Endothelial cell of umbilical vein (primary cell): ENCODE measurements at regions not wholly inside any gene's neighbourhood (a gene's known extent, or its start where the extent isn't known, plus 50 kb on each side); places are given as distances from the start of the nearest gene placed in this dataset.

Source experiments
- BruUV-seq: library from RNA; stranded (reverse); fragments of 400-500 nt; replicated peaks from 2 replicates; lab custom pipeline; 2021; lab: Mats Ljungman, UMichigan
- CTCF ChIA-PET: fragments of 300-600, 350-600 bp; sonication (Branson Sonifier 250); formaldehyde crosslinking; loops from one replicate; lab custom pipeline; 2021; ENCODE audit warnings: antibody characterized with exemption, inconsistent platforms; lab: Charles Lee
- POLR2A ChIA-PET: fragments of 300-600, 350-600 bp; sonication (Branson Sonifier 250); formaldehyde crosslinking; loops from one replicate; lab custom pipeline; 2021; ENCODE audit warnings: antibody characterized with exemption, inconsistent platforms; lab: Charles Lee
- DNase-seq: peaks from one replicate; pipeline ENCODE4 v3.0.0-alpha.2; 2011; ENCODE audit warnings: low read depth, low spot score
- FAIRE-seq: peaks from 2 replicates; lab custom pipeline; 2011; peaks lifted over from hg19 to GRCh38; lab: Jason Lieb, UNC
- H2AFZ ChIP-seq: 2 replicates; pipeline ENCODE4 v1.6.0; 2012; ENCODE audit warnings: low read depth, low read length, control low read depth, inconsistent platforms
- H3K27ac ChIP-seq: 2 replicates; pipeline ENCODE4 v1.5.1; 2011; ENCODE audit warnings: low read depth, mild to moderate bottlenecking, control low read depth, low read length, moderate library complexity; ENCODE audit not compliant: insufficient read depth
- H3K27me3 ChIP-seq, 2 experiments: 2 replicates each; pipeline versions ENCODE4 v1.6.0 to v1.6.1; 2011; ENCODE audit warnings: low read length in 2 of 2, mixed read lengths in 1 of 2; ENCODE audit not compliant: control insufficient read depth in 2 of 2, insufficient read depth in 2 of 2
- H3K36me3 ChIP-seq, 2 experiments: 2 replicates in 1 of 2; 3 replicates in 1 of 2; pipeline ENCODE4 v1.5.1; 2011; ENCODE audit warnings: low read length in 2 of 2, mild to moderate bottlenecking in 1 of 2, moderate library complexity in 1 of 2; ENCODE audit not compliant: control insufficient read depth in 2 of 2, insufficient read depth in 2 of 2; ENCODE audit errors: extremely low read depth in 1 of 2
- H3K4me1 ChIP-seq: 3 replicates; pipeline ENCODE4 v1.5.1; 2011; ENCODE audit warnings: mild to moderate bottlenecking, low read length; ENCODE audit not compliant: control insufficient read depth, insufficient read depth; ENCODE audit errors: extremely low read depth
- H3K4me2 ChIP-seq: 2 replicates; pipeline ENCODE4 v1.6.1; 2011; ENCODE audit warnings: low read length, control low read depth, mixed read lengths; ENCODE audit not compliant: insufficient read depth
- H3K4me3 ChIP-seq, 3 experiments: fragments of 200-600 bp in 1 of 3; sonication (generic), shearing (Covaris generic) in 1 of 3; replicated peaks in 1 of 3; 2 replicates each; pipeline ENCODE4 v1.5.1; 2011 to 2016; ENCODE audit warnings: control low read depth in 3 of 3, low read length in 3 of 3, mild to moderate bottlenecking in 2 of 3, inconsistent platforms in 1 of 3, low read depth in 1 of 3, moderate library complexity in 1 of 3; ENCODE audit not compliant: insufficient read depth in 1 of 3
- H3K79me2 ChIP-seq: 2 replicates; pipeline ENCODE4 v1.6.0; 2012; ENCODE audit warnings: low read length, inconsistent platforms; ENCODE audit not compliant: control insufficient read depth, insufficient read depth
- H3K9ac ChIP-seq: replicated peaks from 2 replicates; pipeline ENCODE3; 2011; ENCODE audit warnings: low read length, control low read depth; ENCODE audit not compliant: insufficient read depth; ENCODE audit errors: extremely low read depth
- H3K9me1 ChIP-seq: replicated peaks from 3 replicates; pipeline ENCODE4 v1.6.0; 2011; ENCODE audit warnings: mild to moderate bottlenecking, low read length; ENCODE audit not compliant: control insufficient read depth, insufficient read depth; ENCODE audit errors: extremely low read depth
- H3K9me3 ChIP-seq: replicated peaks from 2 replicates; pipeline ENCODE4 v1.5.1; 2012; ENCODE audit warnings: low read length, inconsistent platforms; ENCODE audit not compliant: control insufficient read depth, insufficient read depth
- H4K20me1 ChIP-seq: replicated peaks from 2 replicates; pipeline ENCODE3; 2011; ENCODE audit warnings: mild to moderate bottlenecking, low read length; ENCODE audit not compliant: control insufficient read depth, insufficient read depth; ENCODE audit errors: extremely low read depth
- EZH2 ChIP-seq: IDR thresholded peaks from 2 replicates; pipeline ENCODE4 v1.6.1; 2012; ENCODE audit warnings: borderline replicate concordance, low read depth, mild to moderate bottlenecking, moderate library complexity, low read length, inconsistent platforms; ENCODE audit not compliant: severe bottlenecking
- GATA2 ChIP-seq: IDR thresholded peaks from 2 replicates; pipeline ENCODE4 v1.7.0; 2011; ENCODE audit warnings: low read depth, mild to moderate bottlenecking, moderate library complexity, mixed read lengths, low read length; ENCODE audit not compliant: insufficient read length, insufficient read depth
- JUN ChIP-seq: IDR thresholded peaks from 2 replicates; pipeline ENCODE4 v1.6.1; 2011; ENCODE audit warnings: borderline replicate concordance, low read depth; ENCODE audit not compliant: insufficient read length, insufficient read depth
- POLR2AphosphoS5 ChIP-seq: IDR thresholded peaks from 2 replicates; pipeline ENCODE4 v1.6.1; 2012; ENCODE audit warnings: low read depth, mild to moderate bottlenecking, control low read depth, low read length, moderate library complexity; ENCODE audit not compliant: insufficient read depth
- dilution Hi-C: fragments of 300-500 bp; cut with MboI; formaldehyde crosslinking; loops from one replicate; pipeline ENCODE4 v1.15.0; 2019; ENCODE audit warnings: low sequenced_read_pairs; ENCODE audit not compliant: extremely low pct_ligation_motif_present
- intact Hi-C: fragments of 100-400 bp; cut with micrococcal nuclease; formaldehyde crosslinking; loops from one replicate; pipeline ENCODE4 v1.10.0; 2022
- TF ChIP-seq, protein P1 (sequence below): IDR thresholded peaks from 2 replicates; pipeline ENCODE4 v1.6.1; 2011; ENCODE audit not compliant: insufficient read depth, insufficient read length
- TF ChIP-seq, protein P2 (sequence below), 2 donors: IDR thresholded peaks; 1 replicate in 1 of 2; 2 replicates in 1 of 2; pipeline ENCODE4 v1.5.1; 2011; ENCODE audit warnings: low read length in 2 of 2, mild to moderate bottlenecking in 2 of 2, moderate library complexity in 2 of 2, control low read depth in 1 of 2, inconsistent platforms in 1 of 2, low read depth in 1 of 2; ENCODE audit not compliant: insufficient read depth in 1 of 2; ENCODE audit errors: extremely low read depth in 1 of 2

DNA sequence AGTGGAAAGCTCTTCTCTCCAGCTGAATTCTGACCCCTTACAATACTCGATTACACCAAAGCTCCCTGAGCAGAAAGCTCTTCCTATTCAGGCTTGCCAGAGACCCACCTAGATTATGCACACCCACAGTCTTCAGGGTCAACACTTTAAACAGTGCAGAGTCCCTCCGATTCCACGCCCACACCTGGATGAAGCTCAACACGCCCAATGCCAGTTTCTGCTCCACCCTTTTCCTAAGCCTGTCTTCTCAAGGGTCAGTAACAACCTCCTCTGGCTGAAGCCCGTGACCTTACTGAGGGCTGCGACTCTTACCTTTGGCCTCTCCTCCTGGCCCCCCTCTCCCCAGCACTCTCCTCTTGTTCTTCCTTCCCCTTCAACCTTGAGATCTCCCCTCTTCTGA, 492.0 kb upstream of the SALL3 start:
- no peaks in the 10 kb centered on the region for H3K36me3 ChIP-seq
- no peaks in the 10 kb centered on the region for H3K27me3 ChIP-seq
- no peaks in the 10 kb centered on the region for H3K4me1 ChIP-seq
- H3K4me3 ChIP-seq, result no peak overlapping the region
- no peaks in the 10 kb centered on the region for H3K79me2 ChIP-seq
- DNase-seq, result no peak
- no peaks in the 10 kb centered on the region for H3K9me1 ChIP-seq
- no peak overlapping the region for H3K9ac ChIP-seq
- CTCF ChIA-PET, result no interaction called here
- no peak overlapping the region for H2AFZ ChIP-seq
- no peak for FAIRE-seq
- BruUV-seq, result no TSS peak
- no peak overlapping the region for H3K4me2 ChIP-seq
- no peaks in the 10 kb centered on the region for H4K20me1 ChIP-seq
- TF ChIP-seq POLR2AphosphoS5, result no peak
- TF ChIP-seq JUN, result no peak
- TF ChIP-seq, protein P1, sequence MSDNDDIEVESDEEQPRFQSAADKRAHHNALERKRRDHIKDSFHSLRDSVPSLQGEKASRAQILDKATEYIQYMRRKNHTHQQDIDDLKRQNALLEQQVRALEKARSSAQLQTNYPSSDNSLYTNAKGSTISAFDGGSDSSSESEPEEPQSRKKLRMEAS, result no peak
- no peak for TF ChIP-seq GATA2
- TF ChIP-seq, protein P2, sequence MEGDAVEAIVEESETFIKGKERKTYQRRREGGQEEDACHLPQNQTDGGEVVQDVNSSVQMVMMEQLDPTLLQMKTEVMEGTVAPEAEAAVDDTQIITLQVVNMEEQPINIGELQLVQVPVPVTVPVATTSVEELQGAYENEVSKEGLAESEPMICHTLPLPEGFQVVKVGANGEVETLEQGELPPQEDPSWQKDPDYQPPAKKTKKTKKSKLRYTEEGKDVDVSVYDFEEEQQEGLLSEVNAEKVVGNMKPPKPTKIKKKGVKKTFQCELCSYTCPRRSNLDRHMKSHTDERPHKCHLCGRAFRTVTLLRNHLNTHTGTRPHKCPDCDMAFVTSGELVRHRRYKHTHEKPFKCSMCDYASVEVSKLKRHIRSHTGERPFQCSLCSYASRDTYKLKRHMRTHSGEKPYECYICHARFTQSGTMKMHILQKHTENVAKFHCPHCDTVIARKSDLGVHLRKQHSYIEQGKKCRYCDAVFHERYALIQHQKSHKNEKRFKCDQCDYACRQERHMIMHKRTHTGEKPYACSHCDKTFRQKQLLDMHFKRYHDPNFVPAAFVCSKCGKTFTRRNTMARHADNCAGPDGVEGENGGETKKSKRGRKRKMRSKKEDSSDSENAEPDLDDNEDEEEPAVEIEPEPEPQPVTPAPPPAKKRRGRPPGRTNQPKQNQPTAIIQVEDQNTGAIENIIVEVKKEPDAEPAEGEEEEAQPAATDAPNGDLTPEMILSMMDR (IDR thresholded peaks at IDR 0.05; ENCODE audit: extremely low read depth in 1 of 2, insufficient read depth in 1 of 2, low read depth in 1 of 2, low read length in 2 of 2), result no peak
- TF ChIP-seq EZH2, result no peak
- peaks cover 7% of the 10 kb centered on the region for H3K9me3 ChIP-seq
- H3K27ac ChIP-seq, result no peak overlapping the region
- dilution Hi-C loops, result no loop called here
- POLR2A ChIA-PET, result no interaction called here
- intact Hi-C loops, result no loop called here
